GM23248 (cell line): ENCODE measurements at regions not wholly inside any gene's neighbourhood (a gene's known extent, or its start where the extent isn't known, plus 50 kb on each side); places are given as distances from the start of the nearest gene placed in this dataset.

Experiments
- EZH2 ChIP-seq: fragments of 200-600 bp; sonication (generic); IDR thresholded peaks from 2 replicates; pipeline ENCODE4 v1.6.1; 2018; ENCODE audit warnings: antibody characterized with exemption, mild to moderate bottlenecking; ENCODE audit not compliant: insufficient read depth, poor library complexity, severe bottlenecking
- EZH2phosphoT487 ChIP-seq: fragments of 200-600 bp; sonication (generic); IDR thresholded peaks from 2 replicates; pipeline ENCODE4 v1.6.1; 2018; ENCODE audit warnings: antibody characterized with exemption, moderate library complexity, mild to moderate bottlenecking, low read depth; ENCODE audit not compliant: insufficient read depth

DNA sequence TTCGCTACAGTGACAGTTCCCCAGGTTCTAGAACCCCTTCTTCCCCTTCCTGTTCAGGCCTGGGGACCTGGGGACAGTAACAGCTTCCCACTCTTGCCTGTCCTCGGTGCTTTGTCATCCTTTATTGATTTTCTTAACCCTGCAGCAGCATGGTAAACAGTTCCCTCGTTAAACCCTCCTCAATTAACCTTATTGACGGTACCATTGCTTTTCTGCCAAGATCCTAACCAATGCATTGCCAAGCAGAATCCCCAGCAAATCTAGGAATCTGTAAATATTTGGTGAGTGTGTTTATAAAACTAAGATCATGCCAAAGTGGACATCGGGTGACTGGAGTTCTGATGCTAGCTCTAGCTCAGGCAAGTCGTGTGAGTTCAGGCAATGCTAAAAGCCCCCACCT lies 99.6 kb upstream of the KAZN start:
- TF ChIP-seq EZH2: no peak
- no peak for TF ChIP-seq EZH2phosphoT487
